DMS153 treated with DMSO at 0.1 percent for 48 hours (cell line): ENCODE measurements at regions not wholly inside any gene's neighbourhood (a gene's known extent, or its start where the extent isn't known, plus 50 kb on each side); places are given as distances from the start of the nearest gene placed in this dataset.

ENCODE experiments used
- DNase-seq: peaks from one replicate; lab custom pipeline; 2025; ENCODE audit not compliant: unreplicated experiment; lab: John Stamatoyannopoulos, UW

DNA sequence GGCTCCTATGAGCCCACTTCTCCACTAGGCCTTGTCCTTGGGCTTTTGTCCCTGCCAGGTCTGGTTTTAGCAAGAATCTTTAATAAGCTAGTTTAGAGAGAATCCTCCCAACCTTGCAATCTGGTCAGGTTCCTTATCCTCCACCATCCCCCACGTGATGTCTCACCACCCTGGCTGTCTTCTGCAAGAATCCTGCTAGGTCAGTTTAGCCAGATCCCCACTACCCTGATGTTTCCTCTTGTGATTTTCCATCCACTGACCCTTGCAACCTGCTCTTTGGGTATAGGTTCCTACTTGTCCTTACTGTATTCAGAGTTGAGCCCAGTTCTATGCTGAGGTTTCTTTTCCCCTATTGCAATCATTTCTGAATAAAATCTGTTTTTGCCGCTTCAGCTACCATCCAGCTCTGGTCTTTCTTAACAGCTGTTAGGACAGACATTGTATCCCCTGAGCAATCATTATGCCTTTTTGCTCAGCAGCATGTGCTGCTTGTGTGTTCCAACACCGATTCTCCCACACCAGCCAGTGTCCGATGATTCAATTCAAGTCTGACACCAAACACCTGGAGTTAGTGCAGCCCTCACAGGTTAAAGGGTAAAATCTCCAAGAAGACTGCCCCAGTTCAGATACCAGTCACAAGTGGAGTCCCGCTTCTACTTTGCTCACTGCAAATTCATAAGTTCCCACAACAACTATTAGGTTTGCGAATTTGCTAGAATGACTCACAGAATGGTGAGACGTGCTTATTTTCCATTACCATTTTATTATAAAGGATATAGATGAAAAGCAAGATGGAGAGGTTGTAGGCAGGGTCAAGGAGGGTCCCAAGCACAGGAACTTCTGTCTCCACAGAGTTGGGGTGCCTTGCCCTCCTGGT, 62.2 kb upstream of the ADCY1 start:
- DNase-seq, result no peak

DNA sequence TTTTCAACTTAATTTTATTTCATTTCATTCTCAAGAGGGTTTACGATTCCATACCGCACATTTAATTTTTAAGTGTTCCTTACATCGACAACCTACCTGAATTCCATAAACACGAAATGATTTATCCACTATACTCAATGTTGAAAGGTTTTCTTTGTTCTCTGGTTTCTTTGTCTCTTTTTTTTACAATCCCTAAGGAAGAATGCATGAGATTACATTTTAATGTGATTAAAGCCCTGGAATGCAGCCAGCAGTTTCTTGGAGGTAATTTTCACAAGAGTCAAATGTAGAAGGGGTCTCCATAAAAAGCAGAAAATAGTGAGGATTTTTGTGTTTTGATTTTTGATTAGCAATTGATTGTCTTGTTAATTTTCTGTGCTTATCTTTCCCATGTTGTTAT, 59.2 kb upstream of the ADCY1 start:
- DNase-seq, result no peak

DNA sequence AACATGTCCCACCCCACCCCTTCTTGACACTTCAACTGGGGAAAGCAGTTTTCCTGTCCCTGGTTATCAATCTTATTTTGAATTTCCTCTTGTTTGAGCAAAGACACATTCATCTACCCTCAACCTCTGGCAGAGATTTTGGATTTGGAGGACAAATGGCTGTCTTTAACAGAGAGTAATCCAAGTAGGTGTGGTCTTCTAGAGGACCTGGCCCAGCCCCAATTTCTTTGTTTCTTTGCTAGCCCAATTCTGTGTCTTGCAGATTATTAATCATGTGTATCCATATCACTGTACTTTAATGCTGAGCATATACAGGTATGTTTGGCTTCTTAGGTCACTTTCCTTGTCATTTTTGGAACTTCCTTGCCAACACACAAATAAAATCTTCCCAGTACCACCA, 58.8 kb upstream of the ADCY1 start:
- DNase-seq, result no peak
